A673 (cell line): ENCODE measurements at regions not wholly inside any gene's neighbourhood (a gene's known extent, or its start where the extent isn't known, plus 50 kb on each side); places are given as distances from the start of the nearest gene placed in this dataset.

Source experiments
- BruUV-seq: library from RNA; stranded (reverse); fragments of 400-500 nt; replicated peaks from 2 replicates; lab custom pipeline; 2021; lab: Mats Ljungman, UMichigan
- CTCF ChIA-PET: fragments of 300-600 bp; sonication (Branson Sonifier 250); formaldehyde crosslinking; loops from one replicate; lab custom pipeline; 2022; ENCODE audit warnings: antibody characterized with exemption; lab: Charles Lee
- POLR2A ChIA-PET: fragments of 300-600 bp; sonication (Branson Sonifier 250); formaldehyde crosslinking; loops from one replicate; lab custom pipeline; 2022; ENCODE audit warnings: antibody characterized with exemption; ENCODE audit not compliant: low non-redundant PET; lab: Charles Lee
- DNase-seq: peaks from one replicate; pipeline ENCODE4 v3.0.0-alpha.2; 2015; ENCODE audit warnings: low spot score
- H3K27ac ChIP-seq: fragments of 200-600 bp; sonication (generic); 2 replicates; pipeline ENCODE4 v1.5.1; 2016; ENCODE audit warnings: mixed run types, low read depth, mild to moderate bottlenecking, mixed read lengths, antibody characterized with exemption, low read length; ENCODE audit not compliant: poor library complexity, severe bottlenecking
- H3K27me3 ChIP-seq: fragments of 200-600 bp; sonication (generic); replicated peaks from 2 replicates; pipeline ENCODE4 v1.6.1; 2017; ENCODE audit warnings: mixed run types, low read depth, mild to moderate bottlenecking, mixed read lengths, antibody characterized with exemption, low read length; ENCODE audit not compliant: insufficient read depth, poor library complexity
- H3K36me3 ChIP-seq: fragments of 200-600 bp; sonication (generic); 2 replicates; pipeline ENCODE4 v1.6.1; 2016; ENCODE audit warnings: mixed run types, mild to moderate bottlenecking, mixed read lengths, antibody characterized with exemption, low read length; ENCODE audit not compliant: insufficient read depth, poor library complexity, severe bottlenecking
- H3K4me1 ChIP-seq: fragments of 200-600 bp; sonication (generic); 2 replicates; pipeline ENCODE4 v1.6.1; 2017; ENCODE audit warnings: mixed run types, mild to moderate bottlenecking, mixed read lengths, antibody characterized with exemption, low read length; ENCODE audit not compliant: insufficient read depth, poor library complexity, severe bottlenecking
- H3K4me3 ChIP-seq: fragments of 200-600 bp; sonication (generic); 2 replicates; pipeline ENCODE4 v1.5.1; 2016; ENCODE audit warnings: low read depth, mixed run types, mild to moderate bottlenecking, mixed read lengths, low read length; ENCODE audit not compliant: poor library complexity, severe bottlenecking
- H3K9me3 ChIP-seq: fragments of 200-600 bp; sonication (generic); 2 replicates; pipeline ENCODE4 v1.6.1; 2016; ENCODE audit warnings: mixed run types, low read depth, mild to moderate bottlenecking, mixed read lengths, antibody characterized with exemption, low read length; ENCODE audit not compliant: poor library complexity, severe bottlenecking
- EZH2 ChIP-seq: fragments of 200-600 bp; sonication (generic); IDR thresholded peaks from 2 replicates; pipeline ENCODE4 v1.6.1; 2017; ENCODE audit warnings: borderline replicate concordance, low read depth, mild to moderate bottlenecking, mixed read lengths, antibody characterized with exemption, low read length; ENCODE audit not compliant: poor library complexity, severe bottlenecking
- intact Hi-C: fragments of 100-400 bp; cut with micrococcal nuclease; formaldehyde crosslinking; loops from one replicate; pipeline ENCODE4 v1.10.0; 2022; ENCODE audit not compliant: unreplicated experiment
- TF ChIP-seq, protein P1 (sequence below): fragments of 300-800, 200-600 bp; sonication (generic); conservative IDR thresholded peaks from 2 replicates; pipeline ENCODE4 v1.5.1; 2017; ENCODE audit warnings: low read depth, mild to moderate bottlenecking, antibody characterized with exemption, low read length, moderate library complexity, mixed read lengths

DNA sequence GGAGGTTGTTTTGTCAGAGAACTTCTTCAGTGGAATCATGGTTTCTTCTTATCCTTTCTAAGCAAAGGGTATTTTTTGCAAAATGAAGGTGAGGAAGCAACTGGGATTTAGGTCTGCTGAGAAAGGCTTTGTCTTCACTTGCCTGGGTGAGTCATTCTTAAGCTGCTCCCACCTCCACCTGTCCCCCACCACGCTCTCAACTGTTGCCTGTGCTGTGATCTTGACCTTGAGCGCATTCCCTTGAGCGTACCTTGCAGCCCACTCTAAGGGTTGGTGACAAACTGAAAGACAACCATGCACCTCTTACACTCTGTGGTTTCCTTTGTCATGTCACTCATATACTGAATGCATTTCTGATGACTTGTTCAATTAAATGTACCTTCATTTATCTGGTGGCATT, 641.1 kb downstream of the RNF144B start:
- Histone ChIP-seq H3K4me3 (no peak overlapping the region), H3K36me3 (no peaks in the 10 kb centered on the region), H3K27me3 (no peaks in the 10 kb centered on the region), H3K27ac (no peak overlapping the region), H3K4me1 (no peaks in the 10 kb centered on the region), H3K9me3 (no peaks in the 10 kb centered on the region)
- BruUV-seq = no TSS peak
- intact Hi-C loops = loop anchor here (10.0 kb wide), 2 partner anchors 607 to 1027 kb away; no protein-coding TSS in a partner anchor
- TF ChIP-seq, protein P1, sequence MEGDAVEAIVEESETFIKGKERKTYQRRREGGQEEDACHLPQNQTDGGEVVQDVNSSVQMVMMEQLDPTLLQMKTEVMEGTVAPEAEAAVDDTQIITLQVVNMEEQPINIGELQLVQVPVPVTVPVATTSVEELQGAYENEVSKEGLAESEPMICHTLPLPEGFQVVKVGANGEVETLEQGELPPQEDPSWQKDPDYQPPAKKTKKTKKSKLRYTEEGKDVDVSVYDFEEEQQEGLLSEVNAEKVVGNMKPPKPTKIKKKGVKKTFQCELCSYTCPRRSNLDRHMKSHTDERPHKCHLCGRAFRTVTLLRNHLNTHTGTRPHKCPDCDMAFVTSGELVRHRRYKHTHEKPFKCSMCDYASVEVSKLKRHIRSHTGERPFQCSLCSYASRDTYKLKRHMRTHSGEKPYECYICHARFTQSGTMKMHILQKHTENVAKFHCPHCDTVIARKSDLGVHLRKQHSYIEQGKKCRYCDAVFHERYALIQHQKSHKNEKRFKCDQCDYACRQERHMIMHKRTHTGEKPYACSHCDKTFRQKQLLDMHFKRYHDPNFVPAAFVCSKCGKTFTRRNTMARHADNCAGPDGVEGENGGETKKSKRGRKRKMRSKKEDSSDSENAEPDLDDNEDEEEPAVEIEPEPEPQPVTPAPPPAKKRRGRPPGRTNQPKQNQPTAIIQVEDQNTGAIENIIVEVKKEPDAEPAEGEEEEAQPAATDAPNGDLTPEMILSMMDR = no peak
- no peak for TF ChIP-seq EZH2
- no peak for DNase-seq
- CTCF ChIA-PET = no interaction called here
- POLR2A ChIA-PET = no interaction called here

DNA sequence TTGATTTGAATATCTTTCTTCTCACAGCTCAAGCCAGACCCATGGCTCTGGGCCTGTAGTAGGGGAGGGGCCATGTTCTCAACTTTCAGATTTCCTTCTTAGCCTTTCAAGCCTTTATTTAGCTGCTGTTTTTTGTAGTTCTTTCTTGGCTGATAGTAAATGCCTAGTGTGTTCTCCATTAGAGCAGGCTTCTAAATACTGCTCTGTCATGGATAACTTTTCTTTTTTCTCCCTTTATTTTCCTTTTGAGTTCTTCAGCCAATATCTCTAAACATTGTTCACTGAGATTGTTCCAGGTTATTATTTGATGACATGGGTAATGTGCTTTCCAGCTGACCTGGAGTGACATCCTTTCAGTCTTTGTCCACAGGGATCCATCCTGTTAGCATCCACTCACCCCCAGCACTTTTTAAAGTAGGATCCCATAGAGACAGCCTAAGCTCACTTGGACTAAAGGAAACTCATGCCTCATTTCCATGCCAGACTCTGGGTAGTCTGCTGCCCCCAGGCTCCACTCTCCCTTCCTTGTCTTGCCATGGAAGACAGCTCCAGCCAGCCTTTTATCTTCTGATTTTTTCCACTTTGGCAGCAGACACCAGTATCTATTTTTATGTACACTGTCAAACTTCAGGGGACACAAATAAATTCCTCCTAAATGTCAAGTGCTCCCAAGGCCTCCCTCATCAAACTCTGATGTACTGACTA, 645.6 kb downstream of the RNF144B start:
- no peaks in the 10 kb centered on the region for H3K4me1 ChIP-seq
- H3K27ac ChIP-seq = no peak overlapping the region
- no peaks in the 10 kb centered on the region for H3K9me3 ChIP-seq
- no TSS peak for BruUV-seq
- no peaks in the 10 kb centered on the region for H3K36me3 ChIP-seq
- DNase-seq = no peak
- CTCF ChIA-PET = no interaction called here
- no peaks in the 10 kb centered on the region for H3K27me3 ChIP-seq
- H3K4me3 ChIP-seq = no peak overlapping the region
- TF ChIP-seq EZH2 = no peak
- TF ChIP-seq, protein P1 = no peak
- POLR2A ChIA-PET = interaction anchor here (0.6 kb wide), 1 partner anchor 143 kb away, joined by 3 read pairs; no protein-coding TSS in a partner anchor
- intact Hi-C loops = no loop called here

DNA sequence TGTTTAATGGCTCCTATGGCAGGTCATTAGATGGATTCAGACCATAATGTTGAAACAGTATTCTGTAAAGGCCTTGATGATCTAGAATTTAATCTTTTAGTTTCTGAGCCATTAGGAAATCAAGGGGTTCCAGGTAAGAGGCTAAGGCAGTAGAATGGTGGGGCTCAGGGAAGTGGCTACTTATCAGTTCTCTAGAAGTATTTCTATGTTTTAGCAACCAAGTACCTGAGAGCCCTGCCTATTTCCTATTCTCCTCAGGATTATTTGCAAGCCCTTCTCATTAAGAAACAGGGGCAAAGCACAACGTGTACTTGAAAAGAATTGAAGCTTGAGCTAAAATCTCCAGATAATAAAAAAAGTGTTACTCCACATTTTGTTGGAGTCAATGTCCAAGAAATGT, 646.5 kb downstream of the RNF144B start:
- intact Hi-C loops = no loop called here
- H3K4me3 ChIP-seq = no peak overlapping the region
- POLR2A ChIA-PET = no interaction called here
- CTCF ChIA-PET = no interaction called here
- no TSS peak for BruUV-seq
- DNase-seq = no peak
- H3K36me3 ChIP-seq = no peaks in the 10 kb centered on the region
- H3K27ac ChIP-seq = no peak overlapping the region
- H3K27me3 ChIP-seq = no peaks in the 10 kb centered on the region
- no peaks in the 10 kb centered on the region for H3K4me1 ChIP-seq
- TF ChIP-seq, protein P1 = no peak
- TF ChIP-seq EZH2 = no peak
- H3K9me3 ChIP-seq = no peaks in the 10 kb centered on the region
